ENCODE measurements at regions not wholly inside any gene's neighbourhood (a gene's known extent, or its start where the extent isn't known, plus 50 kb on each side); places are given as distances from the start of the nearest gene placed in this dataset.

DNA sequence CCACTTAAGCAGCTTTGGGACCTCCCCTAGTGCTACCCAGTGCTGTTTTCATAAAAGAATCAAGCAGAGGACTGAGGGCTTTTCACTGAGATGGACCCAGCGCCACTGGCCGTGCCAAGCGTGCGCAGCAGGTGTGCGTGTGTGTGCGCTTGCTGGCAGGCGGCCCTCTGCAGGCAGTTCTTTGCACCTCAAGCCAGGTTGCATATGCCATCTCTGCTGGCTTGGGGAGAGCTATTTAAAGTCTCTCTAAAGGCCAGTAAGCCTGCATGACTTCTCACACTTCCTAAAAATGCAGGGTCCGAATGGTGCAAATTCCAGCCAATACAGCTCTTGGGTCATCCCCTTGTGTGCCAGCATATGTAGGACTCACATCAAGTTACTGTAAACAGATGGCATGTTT, 255.5 kb downstream of the RNF152 start (continued):
- TF ChIP-seq ZNF431 (CRISPR knock-in tag; IDR thresholded peaks at IDR 0.05) (no peak), CREB1 (IDR thresholded peaks at IDR 0.05) (no peak), CREB1 (CRISPR knock-in tag; IDR thresholded peaks at IDR 0.05) (no peak)

DNA sequence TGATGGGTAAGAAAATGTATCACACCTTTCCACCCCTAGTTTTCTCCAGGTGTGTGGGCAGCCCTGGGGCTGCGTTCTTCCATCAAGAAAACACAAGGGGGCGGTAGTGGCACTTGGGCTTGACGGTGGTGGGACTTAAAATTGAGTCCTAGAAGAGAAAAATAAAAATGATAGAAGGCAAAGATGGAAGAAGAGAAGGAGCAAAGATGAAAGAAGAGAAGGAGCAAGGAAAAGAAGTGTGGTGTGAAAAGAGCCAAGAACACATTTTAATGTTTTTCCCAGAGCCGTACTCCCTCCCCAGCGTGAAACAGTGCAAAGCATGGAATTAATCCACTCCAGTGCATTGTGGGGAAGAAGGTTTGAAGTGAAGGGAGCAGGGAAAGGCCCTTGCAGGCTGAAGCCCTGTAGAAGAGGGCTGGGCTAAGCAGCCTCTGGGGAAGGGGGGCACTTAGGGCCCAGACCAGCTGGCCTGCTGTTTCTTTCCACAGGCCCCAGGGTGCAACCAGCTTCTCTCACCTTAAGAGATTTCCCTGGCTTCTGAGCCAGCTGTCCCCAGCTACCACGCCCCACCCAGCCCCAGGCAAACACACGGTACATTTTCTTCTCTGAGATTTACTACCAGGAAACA, 256.8 kb downstream of the RNF152 start:
- ATAC-seq = peak; percentile 77
- Histone ChIP-seq H3K36me3 (ENCODE audit: control insufficient read depth, insufficient read depth, low read length) (no peaks in the 10 kb centered on the region), H3K4me3 (no peak overlapping the region), H3K9ac (ENCODE audit: insufficient read depth in 1 of 2, low read depth in 2 of 2, low read length in 2 of 2) (no peak overlapping the region), H3K4me1 (replicated peaks in 1 of 2; ENCODE audit: control insufficient read depth in 2 of 2, insufficient read depth in 2 of 2, low read length in 2 of 2) (no peaks in the 10 kb centered on the region), H3K27ac (ENCODE audit: extremely low read depth, low read depth, low read length) (no peak overlapping the region), H2AFZ (ENCODE audit: low read depth, low read length) (no peak overlapping the region), H4K20me1 (replicated peaks; ENCODE audit: control insufficient read depth, insufficient read depth, low read length) (no peaks in the 10 kb centered on the region), H3K79me2 (ENCODE audit: control insufficient read depth, insufficient read depth, low read length) (no peaks in the 10 kb centered on the region), H3K27me3 (ENCODE audit: control insufficient read depth in 2 of 2, insufficient read depth in 2 of 2, low read length in 2 of 2) (no peaks in the 10 kb centered on the region), H3K4me2 (ENCODE audit: insufficient read depth, low read length) (no peak overlapping the region), H3K9me1 (ENCODE audit: control insufficient read depth, insufficient read depth, low read length) (no peaks in the 10 kb centered on the region), H3K9me3 (replicated peaks; ENCODE audit: control insufficient read depth, insufficient read depth, low read depth, low read length) (no peaks in the 10 kb centered on the region)
- FAIRE-seq = no peak
- TF ChIP-seq SMAD1 (IDR thresholded peaks at IDR 0.05; ENCODE audit: low read depth, low read length, partially characterized antibody) (no peak), SMC3 (conservative IDR thresholded peaks at IDR 0.05; ENCODE audit: insufficient read depth, low read depth, low read length) (peak; percentile 38; the same call in 1 of the 2 replicates), RAD21 (CRISPR knock-in tag; conservative IDR thresholded peaks at IDR 0.05 in 1 of 2, IDR thresholded peaks at IDR 0.05 in 1 of 2) (peak; percentile 22 to 52; a peak in 3 of 4 replicates)
- TF ChIP-seq, protein P1, sequence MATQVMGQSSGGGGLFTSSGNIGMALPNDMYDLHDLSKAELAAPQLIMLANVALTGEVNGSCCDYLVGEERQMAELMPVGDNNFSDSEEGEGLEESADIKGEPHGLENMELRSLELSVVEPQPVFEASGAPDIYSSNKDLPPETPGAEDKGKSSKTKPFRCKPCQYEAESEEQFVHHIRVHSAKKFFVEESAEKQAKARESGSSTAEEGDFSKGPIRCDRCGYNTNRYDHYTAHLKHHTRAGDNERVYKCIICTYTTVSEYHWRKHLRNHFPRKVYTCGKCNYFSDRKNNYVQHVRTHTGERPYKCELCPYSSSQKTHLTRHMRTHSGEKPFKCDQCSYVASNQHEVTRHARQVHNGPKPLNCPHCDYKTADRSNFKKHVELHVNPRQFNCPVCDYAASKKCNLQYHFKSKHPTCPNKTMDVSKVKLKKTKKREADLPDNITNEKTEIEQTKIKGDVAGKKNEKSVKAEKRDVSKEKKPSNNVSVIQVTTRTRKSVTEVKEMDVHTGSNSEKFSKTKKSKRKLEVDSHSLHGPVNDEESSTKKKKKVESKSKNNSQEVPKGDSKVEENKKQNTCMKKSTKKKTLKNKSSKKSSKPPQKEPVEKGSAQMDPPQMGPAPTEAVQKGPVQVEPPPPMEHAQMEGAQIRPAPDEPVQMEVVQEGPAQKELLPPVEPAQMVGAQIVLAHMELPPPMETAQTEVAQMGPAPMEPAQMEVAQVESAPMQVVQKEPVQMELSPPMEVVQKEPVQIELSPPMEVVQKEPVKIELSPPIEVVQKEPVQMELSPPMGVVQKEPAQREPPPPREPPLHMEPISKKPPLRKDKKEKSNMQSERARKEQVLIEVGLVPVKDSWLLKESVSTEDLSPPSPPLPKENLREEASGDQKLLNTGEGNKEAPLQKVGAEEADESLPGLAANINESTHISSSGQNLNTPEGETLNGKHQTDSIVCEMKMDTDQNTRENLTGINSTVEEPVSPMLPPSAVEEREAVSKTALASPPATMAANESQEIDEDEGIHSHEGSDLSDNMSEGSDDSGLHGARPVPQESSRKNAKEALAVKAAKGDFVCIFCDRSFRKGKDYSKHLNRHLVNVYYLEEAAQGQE (IDR thresholded peaks at IDR 0.05; ENCODE audit: borderline replicate concordance) = peak; percentile 15; the same call in 1 of the 2 replicates
- TF ChIP-seq, protein P1 (CRISPR knock-in tag; IDR thresholded peaks at IDR 0.05; ENCODE audit: low read depth) = no peak
- TF ChIP-seq, protein P2, sequence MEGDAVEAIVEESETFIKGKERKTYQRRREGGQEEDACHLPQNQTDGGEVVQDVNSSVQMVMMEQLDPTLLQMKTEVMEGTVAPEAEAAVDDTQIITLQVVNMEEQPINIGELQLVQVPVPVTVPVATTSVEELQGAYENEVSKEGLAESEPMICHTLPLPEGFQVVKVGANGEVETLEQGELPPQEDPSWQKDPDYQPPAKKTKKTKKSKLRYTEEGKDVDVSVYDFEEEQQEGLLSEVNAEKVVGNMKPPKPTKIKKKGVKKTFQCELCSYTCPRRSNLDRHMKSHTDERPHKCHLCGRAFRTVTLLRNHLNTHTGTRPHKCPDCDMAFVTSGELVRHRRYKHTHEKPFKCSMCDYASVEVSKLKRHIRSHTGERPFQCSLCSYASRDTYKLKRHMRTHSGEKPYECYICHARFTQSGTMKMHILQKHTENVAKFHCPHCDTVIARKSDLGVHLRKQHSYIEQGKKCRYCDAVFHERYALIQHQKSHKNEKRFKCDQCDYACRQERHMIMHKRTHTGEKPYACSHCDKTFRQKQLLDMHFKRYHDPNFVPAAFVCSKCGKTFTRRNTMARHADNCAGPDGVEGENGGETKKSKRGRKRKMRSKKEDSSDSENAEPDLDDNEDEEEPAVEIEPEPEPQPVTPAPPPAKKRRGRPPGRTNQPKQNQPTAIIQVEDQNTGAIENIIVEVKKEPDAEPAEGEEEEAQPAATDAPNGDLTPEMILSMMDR (IDR thresholded peaks at IDR 0.05 in 2 of 3, conservative IDR thresholded peaks at IDR 0.05 in 1 of 3; ENCODE audit: insufficient read depth in 2 of 3, low read depth in 1 of 3, low read length in 3 of 3) = peak; percentile 55 to 63 (median 55)
- CTCF ChIA-PET (ENCODE audit: low intra/inter-chr PET ratio) = interaction anchor here (0.6 kb wide), 1 partner anchor 496 kb away, joined by 3 read pairs; no protein-coding TSS in a partner anchor
- in situ Hi-C loops (cut with MboI) = no loop called here
- peak; percentile 9 to 35 (median 26) for DNase-seq (ENCODE audit: extremely low read depth in 1 of 4, low spot score in 3 of 4)
- BruUV-seq (replicated peaks) = no TSS peak
- WGBS (ENCODE audit: insufficient coverage, low coverage, missing lambda C conversion rate) = 3% methylated on average over 7 of the region's 7 CpGs
- intact Hi-C loops (cut with micrococcal nuclease) = loop anchor here (2.0 kb wide), 2 partner anchors 265 to 495 kb away; no protein-coding TSS in a partner anchor
- POLR2A ChIA-PET = no interaction called here

All from K562 (cell line).